D721Med (cell line): ENCODE measurements at regions not wholly inside any gene's neighbourhood (a gene's known extent, or its start where the extent isn't known, plus 50 kb on each side); places are given as distances from the start of the nearest gene placed in this dataset.

Experiments used
- DNase-seq: peaks from one replicate; pipeline ENCODE4 v3.0.0; 2011; ENCODE audit warnings: low spot score; ENCODE audit not compliant: insufficient read length
- FAIRE-seq: peaks from 2 replicates; lab custom pipeline; 2011; peaks lifted over from hg19 to GRCh38; lab: Jason Lieb, UNC
- CTCF ChIP-seq: IDR thresholded peaks from 2 replicates; pipeline ENCODE4 v1.5.1; 2012; ENCODE audit warnings: mild to moderate bottlenecking, control low read depth; ENCODE audit not compliant: insufficient read depth; ENCODE audit errors: missing control alignments

- DNase-seq (no peak), FAIRE-seq (no peak)
- TF ChIP-seq CTCF = no peak
Observed at GRCh38 chr12:124435806-124436345, 131.5 kb downstream of the NCOR2 start.

DNA sequence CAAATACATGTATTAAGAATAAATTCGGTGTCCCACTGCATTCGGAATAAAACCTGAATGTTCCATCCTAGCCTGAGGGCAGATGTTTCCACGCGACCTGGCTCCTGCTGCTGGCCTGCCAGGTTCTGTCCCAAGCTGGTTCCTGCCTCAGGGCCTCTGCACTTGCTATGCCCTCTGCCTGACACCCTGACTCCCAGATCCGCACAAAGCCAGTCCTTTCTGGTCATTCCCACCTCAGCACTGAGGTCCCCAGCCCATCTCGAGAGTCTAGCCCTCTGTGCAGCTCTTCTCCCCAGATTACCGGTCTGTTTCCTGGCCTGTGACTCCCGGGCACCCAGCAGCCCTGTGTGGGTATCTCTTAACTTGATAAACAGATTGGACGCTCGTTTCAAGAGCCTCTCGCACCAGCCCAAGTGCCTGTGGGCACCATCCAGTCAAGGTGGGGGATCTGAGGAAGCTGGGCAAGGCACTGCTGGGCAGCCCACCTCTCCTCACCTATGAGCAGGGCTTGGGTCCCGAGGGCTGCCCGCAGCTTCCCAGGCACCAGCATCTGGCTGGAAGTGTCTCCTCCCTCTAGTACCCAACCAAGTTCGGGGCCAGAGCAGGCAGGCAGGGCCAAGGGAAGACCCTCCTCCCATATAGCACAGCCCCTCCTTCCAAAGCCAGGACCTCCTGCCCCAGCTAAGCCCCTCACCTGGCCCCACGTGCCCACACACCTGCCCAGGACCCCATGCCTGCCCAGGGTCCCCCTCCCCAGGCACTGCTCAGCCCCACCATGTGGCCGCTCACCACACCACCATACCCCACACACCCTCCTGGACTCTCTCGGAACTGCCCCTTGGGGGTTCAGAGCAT lies 132.2 kb downstream of the NCOR2 start:
- FAIRE-seq (no peak), DNase-seq (no peak)
- no peak for TF ChIP-seq CTCF

GRCh38 chr12:124434354-124434753 lies 133.1 kb downstream of the NCOR2 start:
- DNase-seq = no peak

DNA sequence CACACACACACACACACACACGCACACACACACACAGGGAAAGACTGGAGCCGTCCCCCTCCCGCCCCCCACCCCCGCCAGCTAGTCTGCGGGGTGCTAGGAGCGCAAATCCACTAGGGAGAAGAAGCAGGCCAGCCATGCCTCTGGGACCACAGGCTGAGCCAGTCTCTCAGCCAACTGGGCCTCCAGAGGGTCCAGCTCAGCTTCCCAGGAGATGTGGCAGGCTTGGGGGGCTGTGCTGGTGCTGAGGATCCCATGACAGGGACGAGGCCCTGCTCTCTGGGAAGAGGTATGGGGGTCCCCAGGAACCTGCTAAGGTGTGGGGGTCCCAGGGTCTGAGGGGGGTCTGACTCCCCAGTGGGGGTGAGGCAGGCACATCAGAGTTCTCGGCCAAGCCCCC lies 133.5 kb downstream of the NCOR2 start:
- DNase-seq (no peak), FAIRE-seq (no peak)
- TF ChIP-seq CTCF = no peak

More at GRCh38 chr12:124434354-124434753, 133.1 kb downstream of the NCOR2 start:
- FAIRE-seq = no peak
- TF ChIP-seq CTCF = no peak

DNA sequence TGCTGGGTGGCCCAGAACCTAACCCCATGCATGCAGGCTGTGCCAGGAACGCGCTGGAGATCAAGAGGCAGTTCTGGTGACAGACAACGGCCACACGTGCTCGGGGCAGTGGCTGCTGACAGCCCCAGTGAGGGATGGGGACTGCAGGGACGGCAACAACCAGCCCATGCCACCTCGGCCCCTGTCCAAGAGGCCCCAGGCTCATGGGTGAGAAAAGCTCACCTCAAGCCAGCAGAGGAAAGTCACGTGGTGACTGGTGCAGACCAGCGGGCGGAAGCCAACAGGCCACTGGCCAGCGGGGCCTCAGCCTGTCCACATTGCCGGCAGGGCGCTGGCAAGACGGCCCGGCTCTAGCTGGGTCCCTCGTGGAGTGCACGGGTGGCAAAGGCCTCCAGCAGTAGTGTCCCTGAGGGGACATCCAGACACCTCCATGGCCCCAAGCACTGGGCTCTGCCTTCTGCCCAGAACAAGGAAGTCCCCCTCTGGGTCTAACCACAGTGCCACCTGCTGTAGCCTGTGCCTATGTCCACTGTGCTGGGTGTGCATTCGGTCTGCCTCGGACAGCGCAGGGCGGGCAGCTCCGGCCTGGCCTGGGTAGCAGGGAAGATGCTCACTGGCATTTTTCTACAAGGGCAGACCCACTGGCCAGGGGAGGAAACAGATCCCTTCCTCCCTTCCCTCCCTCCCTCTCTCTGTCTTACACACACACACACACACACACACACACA lies 134.1 kb downstream of the NCOR2 start:
- FAIRE-seq (no peak), DNase-seq (no peak)
- no peak for TF ChIP-seq CTCF

DNA sequence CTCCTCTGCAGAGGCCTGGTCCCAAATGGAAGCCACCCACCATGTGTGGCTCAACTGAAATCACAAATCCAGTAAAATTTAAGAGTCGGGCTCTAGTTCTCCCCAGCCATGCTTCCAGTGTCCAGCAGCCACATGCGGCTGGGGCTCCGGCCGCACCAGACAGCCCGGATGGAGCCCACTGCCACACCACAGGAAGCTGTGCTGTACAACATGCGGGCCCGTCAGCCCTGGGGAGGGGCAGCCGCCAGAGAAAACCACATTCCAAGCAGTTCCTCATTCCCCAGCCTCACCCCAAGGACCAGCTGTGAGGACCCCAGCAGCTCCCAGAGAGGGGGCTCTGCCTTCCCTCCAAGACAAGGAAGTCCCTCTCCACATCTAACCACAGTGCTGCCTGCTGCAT lies 135.0 kb downstream of the NCOR2 start:
- FAIRE-seq = no peak
- DNase-seq = no peak
- no peak for TF ChIP-seq CTCF
